GM12891 (cell line): ENCODE measurements at regions not wholly inside any gene's neighbourhood (a gene's known extent, or its start where the extent isn't known, plus 50 kb on each side); places are given as distances from the start of the nearest gene placed in this dataset.

Experiments
- PAX5 ChIP-seq: IDR thresholded peaks from 2 replicates; pipeline ENCODE4 v1.6.1; 2011; ENCODE audit warnings: low read length, moderate library complexity, mild to moderate bottlenecking; ENCODE audit not compliant: insufficient read depth, severe bottlenecking
- POLR2A ChIP-seq: IDR thresholded peaks from 2 replicates; pipeline ENCODE4 v1.6.1; 2011; ENCODE audit warnings: low read depth, low read length, control low read depth
- POLR2AphosphoS5 ChIP-seq: IDR thresholded peaks from 2 replicates; pipeline ENCODE4 v1.6.1; 2011; ENCODE audit warnings: low read depth, low read length, control low read depth
- SPI1 ChIP-seq: IDR thresholded peaks from 2 replicates; pipeline ENCODE4 v1.6.1; 2011; ENCODE audit warnings: low read depth, low read length, control low read depth
- TAF1 ChIP-seq: IDR thresholded peaks from 2 replicates; pipeline ENCODE4 v1.6.1; 2011; ENCODE audit warnings: low read depth, low read length, control low read depth

DNA sequence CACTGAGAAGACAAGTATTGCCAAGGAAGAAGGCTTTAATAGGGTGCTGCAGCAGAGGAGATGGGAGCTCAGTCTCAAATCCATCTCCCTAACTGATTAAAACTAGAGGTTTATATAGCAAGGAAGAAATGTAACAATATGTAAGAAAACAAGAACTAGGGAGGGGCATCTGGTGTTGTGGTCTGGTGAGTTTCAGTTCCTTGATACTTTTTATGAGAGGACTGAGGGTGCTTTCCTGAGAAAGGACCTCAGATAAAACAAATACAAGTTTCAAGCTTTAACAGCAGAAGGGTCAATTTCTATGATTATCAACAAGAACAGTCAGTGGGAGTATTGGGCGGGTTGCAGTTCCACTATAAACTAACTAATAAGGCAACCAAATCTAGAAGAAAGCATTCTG lies 1967.5 kb downstream of the SUCLG1 start:
- TF ChIP-seq POLR2AphosphoS5 (no peak), POLR2A (no peak), SPI1 (peak; percentile 69), TAF1 (no peak), PAX5 (no peak)
